ENCODE measurements at regions not wholly inside any gene's neighbourhood (a gene's known extent, or its start where the extent isn't known, plus 50 kb on each side); places are given as distances from the start of the nearest gene placed in this dataset.

- Histone ChIP-seq H3K4me3 (no peak overlapping the region), H3K27ac (no peak overlapping the region)
- TF ChIP-seq, protein P1, sequence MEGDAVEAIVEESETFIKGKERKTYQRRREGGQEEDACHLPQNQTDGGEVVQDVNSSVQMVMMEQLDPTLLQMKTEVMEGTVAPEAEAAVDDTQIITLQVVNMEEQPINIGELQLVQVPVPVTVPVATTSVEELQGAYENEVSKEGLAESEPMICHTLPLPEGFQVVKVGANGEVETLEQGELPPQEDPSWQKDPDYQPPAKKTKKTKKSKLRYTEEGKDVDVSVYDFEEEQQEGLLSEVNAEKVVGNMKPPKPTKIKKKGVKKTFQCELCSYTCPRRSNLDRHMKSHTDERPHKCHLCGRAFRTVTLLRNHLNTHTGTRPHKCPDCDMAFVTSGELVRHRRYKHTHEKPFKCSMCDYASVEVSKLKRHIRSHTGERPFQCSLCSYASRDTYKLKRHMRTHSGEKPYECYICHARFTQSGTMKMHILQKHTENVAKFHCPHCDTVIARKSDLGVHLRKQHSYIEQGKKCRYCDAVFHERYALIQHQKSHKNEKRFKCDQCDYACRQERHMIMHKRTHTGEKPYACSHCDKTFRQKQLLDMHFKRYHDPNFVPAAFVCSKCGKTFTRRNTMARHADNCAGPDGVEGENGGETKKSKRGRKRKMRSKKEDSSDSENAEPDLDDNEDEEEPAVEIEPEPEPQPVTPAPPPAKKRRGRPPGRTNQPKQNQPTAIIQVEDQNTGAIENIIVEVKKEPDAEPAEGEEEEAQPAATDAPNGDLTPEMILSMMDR (IDR thresholded peaks at IDR 0.05), result no peak
- DNase-seq (ENCODE audit: low spot score), result no peak
Measured at GRCh38 chr2:14297340-14297739, 335.2 kb upstream of the LRATD1 start.

DNA sequence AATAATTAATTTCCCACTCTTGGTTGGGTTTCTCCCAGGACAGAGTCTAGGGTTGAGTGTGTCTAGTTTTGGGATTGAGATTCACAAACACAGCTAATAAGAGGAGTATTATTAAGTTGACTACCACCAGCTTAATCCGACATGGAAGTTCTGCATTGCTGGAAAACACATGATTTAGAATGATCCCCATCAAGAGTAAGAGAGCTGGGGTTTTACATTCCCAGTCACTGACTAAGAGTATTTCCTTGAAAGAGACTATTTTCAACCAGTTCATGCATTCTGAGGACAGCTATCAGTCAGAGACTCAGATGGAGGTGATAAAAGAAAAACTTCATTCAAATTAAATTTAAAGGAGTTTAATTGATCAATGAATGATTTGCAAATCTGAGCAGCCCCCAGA lies 334.6 kb upstream of the LRATD1 start:
- no peak for DNase-seq (ENCODE audit: low spot score)
- no peak overlapping the region for H3K4me3 ChIP-seq
- TF ChIP-seq, protein P1 (IDR thresholded peaks at IDR 0.05), result no peak
- H3K27ac ChIP-seq, result no peak overlapping the region

DNA sequence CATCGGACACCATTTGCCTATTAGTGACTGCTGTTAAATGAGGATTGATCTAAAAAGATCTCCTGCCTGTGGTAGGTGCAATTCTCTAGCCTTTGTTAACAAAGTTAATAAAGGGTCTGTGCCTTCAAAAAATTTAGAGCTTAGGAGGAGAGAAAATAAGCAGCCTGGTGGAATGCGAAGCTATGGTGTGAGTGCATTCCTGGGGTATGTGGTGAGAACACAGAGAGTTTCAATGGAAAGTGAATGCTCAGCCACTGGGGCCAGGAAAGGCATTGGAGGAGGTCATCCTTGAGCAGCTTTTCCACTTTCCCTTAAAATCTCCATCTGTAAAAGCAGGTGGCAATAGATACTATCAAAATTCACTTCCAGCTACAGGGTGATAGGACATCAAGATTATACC lies 331.2 kb upstream of the LRATD1 start:
- Histone ChIP-seq H3K4me3 (no peak overlapping the region), H3K27ac (no peak overlapping the region)
- TF ChIP-seq, protein P1 (IDR thresholded peaks at IDR 0.05), result no peak
- DNase-seq (ENCODE audit: low spot score), result no peak

GRCh38 chr2:14303366-14304115 lies 329.0 kb upstream of the LRATD1 start:
- Histone ChIP-seq H3K4me3 (no peak overlapping the region), H3K27ac (no peak overlapping the region)
- TF ChIP-seq, protein P1 (IDR thresholded peaks at IDR 0.05), result no peak
- no peak for DNase-seq (ENCODE audit: low spot score)

DNA sequence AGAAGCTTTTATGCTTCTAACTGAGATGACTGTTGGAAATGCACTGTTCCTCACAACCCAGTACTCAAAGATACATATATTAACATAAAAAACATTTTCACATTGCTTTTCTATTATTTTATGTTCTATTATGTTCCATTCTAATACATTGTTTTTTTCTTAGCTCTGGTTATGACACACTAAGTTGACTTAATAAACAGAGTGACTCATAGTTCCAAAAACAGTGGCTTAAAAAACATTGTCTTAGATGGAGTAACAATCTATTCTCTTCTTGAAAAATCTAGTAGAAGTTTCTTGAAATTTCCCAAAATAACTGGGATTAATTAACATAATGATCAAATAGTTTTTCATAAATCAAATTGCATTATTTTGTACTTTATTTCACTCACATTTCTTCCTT lies 328.2 kb upstream of the LRATD1 start:
- Histone ChIP-seq H3K27ac (no peak overlapping the region), H3K4me3 (no peak overlapping the region)
- no peak for DNase-seq (ENCODE audit: low spot score)
- TF ChIP-seq, protein P1 (IDR thresholded peaks at IDR 0.05), result no peak

- no peak for DNase-seq (ENCODE audit: low spot score)
- TF ChIP-seq, protein P1 (IDR thresholded peaks at IDR 0.05), result no peak
- Histone ChIP-seq H3K27ac (no peak overlapping the region), H3K4me3 (no peak overlapping the region)
Measured at GRCh38 chr2:14306268-14306861, 326.2 kb upstream of the LRATD1 start.

DNA sequence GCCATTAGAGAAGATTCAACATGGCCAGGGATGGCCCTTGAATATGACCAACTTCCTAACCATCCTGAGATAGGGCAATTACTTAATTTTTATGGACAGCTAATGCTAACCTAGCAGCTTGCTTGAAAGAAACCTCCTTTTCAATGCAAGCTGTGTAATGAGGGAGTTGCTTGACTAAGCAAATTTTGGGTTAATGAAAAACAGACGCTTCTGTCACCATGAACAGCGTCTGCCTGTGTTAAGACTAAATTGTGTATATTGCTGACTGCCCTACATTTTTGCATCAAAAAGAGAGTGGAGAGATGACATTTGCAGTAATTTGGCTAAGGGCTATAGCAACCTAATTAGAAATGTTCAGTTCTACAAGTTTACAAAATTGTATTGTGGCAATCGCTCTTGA lies 319.2 kb upstream of the LRATD1 start:
- no peak for DNase-seq (ENCODE audit: low spot score)
- TF ChIP-seq, protein P1 (IDR thresholded peaks at IDR 0.05), result no peak
- H3K27ac ChIP-seq, result no peak overlapping the region
- no peak overlapping the region for H3K4me3 ChIP-seq

Data from coronary artery (tissue), 2 donors.